BLaER1 treated with 17β-estradiol and CSF1 and Interleukin-3, amounts not matched to agents 10 nM and 100 nM (cell line): ENCODE measurements at regions not wholly inside any gene's neighbourhood (a gene's known extent, or its start where the extent isn't known, plus 50 kb on each side); places are given as distances from the start of the nearest gene placed in this dataset.
"Not testable (repeated sequence)": the region's sequence is repeated elsewhere in the genome, so short reads cannot be mapped to it uniquely, and the experiment has no call there.

Experiments
- H3K27ac ChIP-seq, 11 experiments: shearing (Covaris generic); formaldehyde crosslinking; 2 replicates each; pipeline ENCODE4 v1.8.1; 2022
- H3K27me3 ChIP-seq, 11 experiments: shearing (Covaris generic); formaldehyde crosslinking; 2 replicates each; pipeline ENCODE4 v1.8.1; 2022
- H3K36me3 ChIP-seq, 11 experiments: shearing (Covaris generic); formaldehyde crosslinking; 2 replicates each; pipeline ENCODE4 v1.8.1; 2022
- H3K4me1 ChIP-seq, 10 experiments: shearing (Covaris generic); formaldehyde crosslinking; 2 replicates each; pipeline ENCODE4 v1.8.1; 2022
- H3K4me2 ChIP-seq, 11 experiments: shearing (Covaris generic); formaldehyde crosslinking; 2 replicates each; pipeline ENCODE4 v1.8.1; 2022
- H3K4me3 ChIP-seq, 10 experiments: shearing (Covaris generic); formaldehyde crosslinking; 2 replicates each; pipeline ENCODE4 v1.8.1; 2022
- H3K9ac ChIP-seq, 11 experiments: shearing (Covaris generic); formaldehyde crosslinking; 2 replicates each; pipeline ENCODE4 v1.8.1; 2022
- H3K9me3 ChIP-seq, 11 experiments: shearing (Covaris generic); formaldehyde crosslinking; replicated peaks in 1 of 11; 2 replicates each; pipeline ENCODE4 v1.8.1; 2022
- H4K20me1 ChIP-seq, 11 experiments: shearing (Covaris generic); formaldehyde crosslinking; 2 replicates each; pipeline ENCODE4 v1.8.1; 2022
- Cebpa-rat ChIP-seq, 11 experiments: shearing (Covaris generic); IDR thresholded peaks; 2 replicates each; pipeline ENCODE4 v1.8.1; 2022

DNA sequence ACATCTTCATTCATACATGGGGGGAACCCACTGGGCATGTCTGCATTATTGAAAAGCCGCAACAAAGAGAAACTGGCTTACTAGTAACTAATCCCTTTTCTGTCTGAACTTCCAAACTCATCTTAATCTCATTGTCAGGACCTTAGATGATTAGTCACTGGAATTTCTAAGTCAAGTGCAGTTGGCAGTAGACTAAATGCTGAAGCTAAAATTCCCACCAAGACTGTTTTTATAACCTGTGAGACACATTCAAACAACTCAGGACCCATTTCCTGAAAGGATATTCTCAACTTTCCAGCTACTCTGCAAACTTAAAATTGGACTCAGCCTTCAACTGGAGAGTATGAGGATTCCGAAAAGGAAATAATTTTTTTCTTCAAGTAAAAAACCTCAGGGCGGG, 94.8 kb upstream of the SCAF8 start:
- no peak overlapping the region for H3K4me3 ChIP-seq
- H3K27me3 ChIP-seq, result no peaks in the 10 kb centered on the region
- H3K36me3 ChIP-seq, result no peaks in the 10 kb centered on the region
- peaks cover 0 to 9% (median 4%) of the 10 kb centered on the region in 11 experiments; a peak in 9 of 22 replicates for H3K9me3 ChIP-seq
- H3K4me2 ChIP-seq, result no peak overlapping the region
- H4K20me1 ChIP-seq, result no peaks in the 10 kb centered on the region
- H3K27ac ChIP-seq, result no peak overlapping the region
- no peak for TF ChIP-seq Cebpa-rat (IDR thresholded peaks at IDR 0.05)
- no peaks in the 10 kb centered on the region for H3K4me1 ChIP-seq
- no peak overlapping the region for H3K9ac ChIP-seq

DNA sequence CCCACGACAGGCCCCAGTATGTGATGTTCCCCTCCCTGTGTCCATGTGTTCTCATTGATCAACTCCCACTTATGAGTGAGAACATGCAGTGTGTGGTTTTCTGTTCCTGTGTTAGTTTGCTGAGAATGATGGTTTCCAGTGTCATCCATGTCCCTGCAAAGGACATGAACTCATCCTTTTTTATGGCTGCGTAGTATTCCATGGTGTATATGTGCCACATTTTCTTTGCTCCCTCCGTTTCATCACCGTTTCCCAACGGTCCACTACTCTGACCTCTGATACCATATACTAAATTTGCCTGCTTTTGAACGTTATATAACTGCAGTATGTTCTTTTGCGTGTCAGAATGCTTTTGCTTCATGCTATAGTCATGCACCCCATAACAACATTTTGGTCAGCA, 94.0 kb upstream of the SCAF8 start:
- H3K27ac ChIP-seq, H3K4me1 ChIP-seq, H3K9ac ChIP-seq, H3K4me3 ChIP-seq, H4K20me1 ChIP-seq, H3K27me3 ChIP-seq, H3K9me3 ChIP-seq, H3K36me3 ChIP-seq, H3K4me2 ChIP-seq: not testable (repeated sequence)

DNA sequence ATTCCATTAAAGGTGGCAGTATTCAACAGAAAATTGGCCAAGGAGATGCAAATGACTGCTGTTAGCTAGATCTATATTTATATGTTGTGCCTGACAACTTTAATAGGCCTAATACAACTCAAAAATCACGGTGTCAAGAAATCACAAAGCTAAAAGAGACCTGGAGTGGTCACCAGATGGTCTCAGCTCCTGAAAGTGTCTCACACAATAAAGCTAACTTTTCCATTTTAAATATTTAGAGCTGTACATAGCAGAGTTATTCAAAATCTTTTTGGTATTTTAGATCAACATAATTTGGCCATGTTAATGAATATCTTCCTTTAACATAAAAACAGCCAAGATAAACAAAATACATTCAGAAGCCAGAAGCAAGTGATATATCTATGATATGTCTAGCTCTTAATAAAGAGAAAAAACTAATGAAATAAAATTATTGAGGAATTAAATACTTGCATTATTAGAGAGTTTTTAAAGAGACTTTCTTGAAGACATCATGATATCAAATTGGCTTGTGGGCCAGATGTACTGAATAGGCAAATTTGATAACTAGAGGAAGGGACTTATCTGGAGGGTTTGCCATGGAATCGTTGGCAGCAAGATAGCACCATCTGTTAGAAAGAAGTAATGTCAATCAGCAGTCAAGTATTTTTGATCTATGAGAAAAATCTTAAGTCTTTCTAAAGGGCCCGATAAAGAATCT, 84.9 kb upstream of the SCAF8 start:
- Histone ChIP-seq H3K4me1 (peaks cover 16 to 41% (median 35%) of the 10 kb centered on the region in 10 experiments), H4K20me1 (no peaks in the 10 kb centered on the region), H3K36me3 (no peaks in the 10 kb centered on the region), H3K9me3 (peaks cover 7 to 22% (median 12%) of the 10 kb centered on the region in 11 experiments; a peak in 20 of 22 replicates), H3K4me3 (no peak overlapping the region), H3K27me3 (no peaks in the 10 kb centered on the region), H3K9ac (no peak overlapping the region), H3K27ac (no peak overlapping the region), H3K4me2 (no peak overlapping the region)
- TF ChIP-seq Cebpa-rat (IDR thresholded peaks at IDR 0.05), result no peak

DNA sequence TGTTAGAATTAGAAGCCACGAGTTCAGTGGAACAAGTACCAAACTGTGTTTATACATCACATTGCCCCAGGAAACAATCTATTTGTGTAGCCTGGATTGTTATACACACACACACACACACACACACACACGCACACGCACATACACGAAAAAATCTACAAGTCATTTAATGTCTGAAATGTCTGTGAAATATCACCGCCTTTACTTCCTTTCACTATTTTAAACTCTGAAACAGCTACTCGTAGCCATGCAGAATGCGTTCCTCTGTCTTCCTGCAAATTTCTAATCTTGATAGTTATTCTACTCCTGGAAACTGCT, 84.4 kb upstream of the SCAF8 start:
- no peaks in the 10 kb centered on the region for H4K20me1 ChIP-seq
- peaks cover 7 to 22% (median 12%) of the 10 kb centered on the region in 11 experiments; a peak in 20 of 22 replicates for H3K9me3 ChIP-seq
- H3K4me2 ChIP-seq, result peak overlapping the region in 2 of 11 experiments; percentile 15 to 33; a peak in 2 of 22 replicates
- H3K27me3 ChIP-seq, result no peaks in the 10 kb centered on the region
- H3K36me3 ChIP-seq, result no peaks in the 10 kb centered on the region
- H3K4me3 ChIP-seq, result no peak overlapping the region
- H3K9ac ChIP-seq, result no peak overlapping the region
- no peak overlapping the region for H3K27ac ChIP-seq
- no peak for TF ChIP-seq Cebpa-rat (IDR thresholded peaks at IDR 0.05)
- peaks cover 16 to 46% (median 40%) of the 10 kb centered on the region in 10 experiments for H3K4me1 ChIP-seq

DNA sequence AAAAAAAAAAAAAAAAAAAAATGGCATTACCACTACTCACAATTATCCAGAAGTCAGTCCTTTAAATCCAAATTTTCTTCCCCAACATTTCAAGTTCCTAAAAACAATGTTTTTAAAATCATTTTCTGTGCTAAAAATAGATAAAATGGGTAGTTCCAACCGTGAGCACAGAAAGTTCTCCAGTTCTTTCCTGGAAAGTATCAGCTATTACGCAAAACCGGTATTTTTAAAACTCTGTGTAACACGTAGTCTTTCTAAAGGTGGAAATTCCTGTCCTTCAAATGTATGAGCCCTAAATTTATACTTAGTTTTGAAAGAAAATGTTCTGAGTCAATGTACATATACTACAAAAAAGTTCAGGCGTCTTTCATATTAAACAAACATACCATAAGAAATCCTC, 83.5 kb upstream of the SCAF8 start:
- H3K27me3 ChIP-seq, result no peaks in the 10 kb centered on the region
- peak overlapping the region in 7 of 11 experiments; percentile 6 to 63 (median 27); a peak in 10 of 22 replicates for H3K4me2 ChIP-seq
- peaks cover 7 to 22% (median 14%) of the 10 kb centered on the region in 11 experiments; a peak in 20 of 22 replicates for H3K9me3 ChIP-seq
- no peak for TF ChIP-seq Cebpa-rat (IDR thresholded peaks at IDR 0.05)
- no peak overlapping the region for H3K9ac ChIP-seq
- H3K27ac ChIP-seq, result peak overlapping the region in 1 of 11 experiments; percentile 3; a peak in 1 of 22 replicates
- H3K36me3 ChIP-seq, result no peaks in the 10 kb centered on the region
- H3K4me1 ChIP-seq, result peaks cover 16 to 48% (median 41%) of the 10 kb centered on the region in 10 experiments
- H4K20me1 ChIP-seq, result no peaks in the 10 kb centered on the region
- H3K4me3 ChIP-seq, result no peak overlapping the region

DNA sequence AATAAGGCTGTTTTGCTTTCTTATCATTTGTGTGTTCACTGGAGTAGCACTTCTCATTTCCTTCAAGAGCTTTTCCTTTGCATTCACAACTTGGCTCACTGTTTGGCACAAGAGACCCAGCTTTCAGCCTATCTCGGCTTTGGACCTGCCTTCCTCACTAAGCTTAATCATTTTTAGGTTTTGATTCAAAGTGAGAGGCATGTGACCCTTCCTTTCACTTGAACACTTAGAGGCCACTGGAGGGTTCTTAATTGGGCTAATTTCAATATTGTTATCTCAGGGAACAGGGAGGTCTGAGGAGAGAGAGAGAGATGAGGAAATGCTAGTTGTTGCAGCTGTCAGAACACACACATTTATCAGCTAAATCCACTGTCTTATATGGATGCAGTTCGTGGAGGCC, 82.9 kb upstream of the SCAF8 start:
- H3K27ac ChIP-seq, result peak overlapping the region in 1 of 11 experiments; percentile 3; a peak in 1 of 22 replicates
- no peaks in the 10 kb centered on the region for H4K20me1 ChIP-seq
- H3K4me3 ChIP-seq, result no peak overlapping the region
- peaks cover 7 to 22% (median 16%) of the 10 kb centered on the region in 11 experiments; a peak in 20 of 22 replicates for H3K9me3 ChIP-seq
- H3K4me2 ChIP-seq, result peak overlapping the region in 10 of 11 experiments; percentile 6 to 63 (median 28); a peak in 15 of 22 replicates
- no peaks in the 10 kb centered on the region for H3K36me3 ChIP-seq
- no peaks in the 10 kb centered on the region for H3K27me3 ChIP-seq
- TF ChIP-seq Cebpa-rat (IDR thresholded peaks at IDR 0.05), result no peak
- H3K9ac ChIP-seq, result 0 out of 22 replicates have a peak overlapping the region, but pooled peaks of 1 of the 11 experiments have one; percentile 11
- H3K4me1 ChIP-seq, result peaks cover 16 to 48% (median 41%) of the 10 kb centered on the region in 10 experiments

DNA sequence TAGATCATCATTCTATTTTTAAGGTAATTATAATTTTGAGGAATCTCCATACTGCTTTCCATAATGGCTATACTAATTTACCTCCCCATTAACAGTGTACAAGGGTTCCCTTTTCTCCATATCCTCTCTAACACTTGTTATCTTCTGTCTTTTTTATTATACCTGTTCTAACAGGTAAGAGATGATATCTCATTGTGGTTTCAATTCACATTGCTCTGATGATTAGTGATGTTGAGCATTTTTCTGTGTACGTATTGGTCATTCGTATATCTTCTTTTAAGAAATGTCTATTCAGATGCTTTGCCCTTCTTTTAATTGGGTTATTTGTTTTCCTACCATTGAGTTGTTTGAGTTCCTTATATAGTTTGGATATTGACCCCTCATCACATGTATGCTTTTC, 81.6 kb upstream of the SCAF8 start:
- Histone ChIP-seq H3K4me3 (no peak overlapping the region), H3K4me2 (no peak overlapping the region), H3K36me3 (no peaks in the 10 kb centered on the region), H3K27ac (no peak overlapping the region), H3K4me1 (peaks cover 16 to 36% (median 29%) of the 10 kb centered on the region in 10 experiments), H3K9me3 (peaks cover 7 to 22% (median 16%) of the 10 kb centered on the region in 11 experiments; a peak in 20 of 22 replicates), H4K20me1 (no peaks in the 10 kb centered on the region), H3K27me3 (no peaks in the 10 kb centered on the region), H3K9ac (no peak overlapping the region)
- no peak for TF ChIP-seq Cebpa-rat (IDR thresholded peaks at IDR 0.05)

DNA sequence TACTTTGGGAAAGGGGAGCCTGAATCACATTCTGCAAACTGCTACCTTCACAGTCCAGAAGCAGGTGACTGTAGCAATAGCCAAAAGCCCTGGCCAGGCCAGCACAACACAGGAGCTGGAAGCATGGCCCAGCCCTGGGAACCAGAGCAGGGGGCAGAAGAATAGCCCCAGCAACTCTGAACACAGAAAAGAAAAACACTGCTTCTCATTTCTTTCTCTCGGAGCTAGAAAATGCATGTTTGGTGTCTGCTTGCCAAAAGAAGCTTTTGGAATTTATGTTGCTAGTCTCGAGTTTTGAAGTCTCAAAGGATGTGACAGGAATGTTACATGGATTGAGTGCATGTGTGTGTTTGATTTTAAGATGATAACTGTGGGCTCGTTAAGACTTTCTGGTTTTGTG, 79.8 kb upstream of the SCAF8 start:
- peak overlapping the region in 1 of 10 experiments; percentile 22; a peak in 2 of 20 replicates for H3K4me3 ChIP-seq
- H3K9me3 ChIP-seq, result peaks cover 7 to 22% (median 16%) of the 10 kb centered on the region in 11 experiments; a peak in 20 of 22 replicates
- TF ChIP-seq Cebpa-rat (IDR thresholded peaks at IDR 0.05), result no peak
- no peak overlapping the region for H3K9ac ChIP-seq
- peak overlapping the region in 1 of 11 experiments; percentile 23; a peak in 1 of 22 replicates for H3K27ac ChIP-seq
- H3K4me2 ChIP-seq, result peak overlapping the region in 8 of 11 experiments; percentile 10 to 76 (median 56); a peak in 14 of 22 replicates
- H3K27me3 ChIP-seq, result no peaks in the 10 kb centered on the region
- H3K4me1 ChIP-seq, result peaks cover 16 to 35% (median 28%) of the 10 kb centered on the region in 10 experiments
- no peaks in the 10 kb centered on the region for H4K20me1 ChIP-seq
- H3K36me3 ChIP-seq, result no peaks in the 10 kb centered on the region

DNA sequence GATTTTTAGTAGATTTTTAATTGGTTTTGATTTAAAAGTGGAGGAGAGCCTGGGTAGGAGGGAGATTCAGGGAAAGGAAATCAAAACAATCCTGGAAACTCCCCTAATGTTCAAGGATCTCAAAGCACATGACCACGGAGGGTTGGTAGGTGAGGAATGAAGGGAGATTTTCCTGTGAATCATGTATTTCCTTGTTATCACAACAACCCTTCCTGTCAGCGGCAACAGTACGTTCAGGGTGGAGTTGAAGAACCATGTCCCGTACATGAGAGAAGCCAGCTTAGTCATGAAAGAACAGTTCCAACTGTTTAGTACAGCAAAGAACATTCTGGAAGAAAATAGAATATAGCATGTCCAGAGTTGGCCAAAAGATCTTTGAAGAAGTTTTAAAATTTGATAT, 79.4 kb upstream of the SCAF8 start:
- Histone ChIP-seq H3K9ac (no peak overlapping the region), H3K4me1 (peaks cover 16 to 35% (median 28%) of the 10 kb centered on the region in 10 experiments), H3K4me3 (no peak overlapping the region), H3K36me3 (no peaks in the 10 kb centered on the region), H3K27me3 (no peaks in the 10 kb centered on the region), H3K9me3 (peaks cover 7 to 22% (median 16%) of the 10 kb centered on the region in 11 experiments; a peak in 20 of 22 replicates), H3K27ac (no peak overlapping the region), H3K4me2 (peak overlapping the region in 5 of 11 experiments; percentile 56 to 76 (median 72); a peak in 8 of 22 replicates), H4K20me1 (no peaks in the 10 kb centered on the region)
- TF ChIP-seq Cebpa-rat (IDR thresholded peaks at IDR 0.05), result no peak
